ENCODE measurements at regions not wholly inside any gene's neighbourhood (a gene's known extent, or its start where the extent isn't known, plus 50 kb on each side); places are given as distances from the start of the nearest gene placed in this dataset.

DNA sequence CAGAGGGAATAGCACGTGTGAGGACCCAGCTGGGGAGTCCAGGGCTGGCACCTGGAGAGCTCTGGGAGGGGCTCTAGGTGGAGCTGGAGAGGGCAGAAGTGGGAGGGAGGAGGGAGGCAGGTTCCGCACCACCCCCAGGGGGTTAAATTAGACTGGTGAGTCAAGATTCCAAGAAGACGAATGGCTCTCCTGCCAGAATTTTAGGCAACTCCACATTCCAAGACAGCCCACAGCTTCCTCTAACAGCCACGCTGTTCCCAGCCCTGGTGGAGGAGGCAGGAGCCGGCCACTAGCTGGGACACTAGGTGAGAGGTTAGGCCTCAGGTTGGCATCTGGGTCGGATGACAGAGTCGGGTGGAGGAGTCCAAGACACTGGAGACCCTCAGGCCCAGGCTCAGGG lies 60.2 kb downstream of the TFAP2C start:
- peaks cover 27% of the 10 kb centered on the region for H3K27me3 ChIP-seq (ENCODE audit: low read depth, low read length)
- H3K9ac ChIP-seq (ENCODE audit: low read length): no peak overlapping the region
- no peak overlapping the region for H3K4me2 ChIP-seq (ENCODE audit: low read length)
- H3K4me3 ChIP-seq (ENCODE audit: low read length): no peak overlapping the region
- no peaks in the 10 kb centered on the region; the same call in 1 of the 2 replicates for H3K9me3 ChIP-seq (ENCODE audit: insufficient read depth, low read length)
- no peak overlapping the region for H2AFZ ChIP-seq (ENCODE audit: low read depth, low read length)
- H3K79me2 ChIP-seq (ENCODE audit: low read length): no peaks in the 10 kb centered on the region
- H3K27ac ChIP-seq (ENCODE audit: low read length): no peak overlapping the region
- no peaks in the 10 kb centered on the region for H3K4me1 ChIP-seq (ENCODE audit: low read length)
- TF ChIP-seq CTCF (IDR thresholded peaks at IDR 0.05; ENCODE audit: low read depth, low read length): no peak
- TF ChIP-seq EZH2phosphoT487 (IDR thresholded peaks at IDR 0.05; ENCODE audit: low read depth): no peak
- H3K36me3 ChIP-seq (replicated peaks; ENCODE audit: low read depth, low read length): no peaks in the 10 kb centered on the region
- H4K20me1 ChIP-seq (ENCODE audit: insufficient read depth, low read length): no peaks in the 10 kb centered on the region

- TF ChIP-seq EZH2phosphoT487 (IDR thresholded peaks at IDR 0.05; ENCODE audit: low read depth) (no peak), CTCF (IDR thresholded peaks at IDR 0.05; ENCODE audit: low read depth, low read length) (no peak)
- H3K9me3 ChIP-seq (ENCODE audit: insufficient read depth, low read length): no peaks in the 10 kb centered on the region; the same call in 1 of the 2 replicates
- H3K36me3 ChIP-seq (replicated peaks; ENCODE audit: low read depth, low read length): no peaks in the 10 kb centered on the region
- 0 out of 2 replicates have a peak overlapping the region, but pooled peaks have one; percentile 2 for H2AFZ ChIP-seq (ENCODE audit: low read depth, low read length)
- no peak overlapping the region for H3K4me2 ChIP-seq (ENCODE audit: low read length)
- H4K20me1 ChIP-seq (ENCODE audit: insufficient read depth, low read length): no peaks in the 10 kb centered on the region
- no peak overlapping the region for H3K4me3 ChIP-seq (ENCODE audit: low read length)
- no peak overlapping the region for H3K9ac ChIP-seq (ENCODE audit: low read length)
- peaks cover 30% of the 10 kb centered on the region for H3K27me3 ChIP-seq (ENCODE audit: low read depth, low read length)
- no peaks in the 10 kb centered on the region for H3K79me2 ChIP-seq (ENCODE audit: low read length)
- no peaks in the 10 kb centered on the region for H3K4me1 ChIP-seq (ENCODE audit: low read length)
- no peak overlapping the region for H3K27ac ChIP-seq (ENCODE audit: low read length)
Measured at GRCh38 chr20:56689852-56690485, 60.9 kb downstream of the TFAP2C start.

DNA sequence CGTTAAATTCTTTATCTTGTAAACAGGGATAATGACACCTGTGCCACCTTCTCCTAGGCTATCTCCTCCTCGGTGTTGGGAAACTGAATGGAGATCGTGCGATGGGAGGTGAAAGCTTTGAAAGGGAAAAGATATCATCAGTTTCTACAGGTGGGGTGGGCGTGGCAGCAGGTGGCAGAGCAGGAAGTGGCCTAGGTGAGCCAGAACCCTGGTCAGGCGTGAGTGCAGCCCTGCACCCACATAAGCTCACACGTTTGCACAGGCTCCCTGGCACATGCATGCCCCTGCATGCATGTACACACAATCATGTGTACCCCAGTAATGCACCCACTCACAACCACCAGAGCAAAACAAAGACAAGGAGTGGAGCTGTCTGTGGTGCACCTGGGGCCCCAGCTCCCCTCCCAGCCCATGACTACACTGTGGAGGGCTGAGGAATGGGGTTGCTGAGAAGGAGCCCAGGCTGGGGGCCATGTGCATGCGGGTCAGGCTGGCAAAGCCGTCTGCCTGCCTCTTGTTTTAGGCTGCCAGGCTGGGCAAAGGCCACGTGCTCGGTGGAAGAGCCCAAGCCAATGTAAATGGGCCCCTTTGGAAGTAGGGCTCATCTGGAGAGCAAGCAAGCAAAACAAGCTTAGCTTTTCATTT lies 61.5 kb downstream of the TFAP2C start:
- H3K27ac ChIP-seq (ENCODE audit: low read length): no peak overlapping the region
- no peak overlapping the region for H3K9ac ChIP-seq (ENCODE audit: low read length)
- H2AFZ ChIP-seq (ENCODE audit: low read depth, low read length): no peak overlapping the region
- no peak overlapping the region for H3K4me2 ChIP-seq (ENCODE audit: low read length)
- H3K27me3 ChIP-seq (ENCODE audit: low read depth, low read length): peaks cover 30% of the 10 kb centered on the region
- H3K36me3 ChIP-seq (replicated peaks; ENCODE audit: low read depth, low read length): no peaks in the 10 kb centered on the region
- no peaks in the 10 kb centered on the region for H3K4me1 ChIP-seq (ENCODE audit: low read length)
- no peaks in the 10 kb centered on the region; the same call in 1 of the 2 replicates for H3K9me3 ChIP-seq (ENCODE audit: insufficient read depth, low read length)
- TF ChIP-seq EZH2phosphoT487 (IDR thresholded peaks at IDR 0.05; ENCODE audit: low read depth) (no peak), CTCF (IDR thresholded peaks at IDR 0.05; ENCODE audit: low read depth, low read length) (no peak)
- H3K4me3 ChIP-seq (ENCODE audit: low read length): no peak overlapping the region
- no peaks in the 10 kb centered on the region for H4K20me1 ChIP-seq (ENCODE audit: insufficient read depth, low read length)
- H3K79me2 ChIP-seq (ENCODE audit: low read length): no peaks in the 10 kb centered on the region

DNA sequence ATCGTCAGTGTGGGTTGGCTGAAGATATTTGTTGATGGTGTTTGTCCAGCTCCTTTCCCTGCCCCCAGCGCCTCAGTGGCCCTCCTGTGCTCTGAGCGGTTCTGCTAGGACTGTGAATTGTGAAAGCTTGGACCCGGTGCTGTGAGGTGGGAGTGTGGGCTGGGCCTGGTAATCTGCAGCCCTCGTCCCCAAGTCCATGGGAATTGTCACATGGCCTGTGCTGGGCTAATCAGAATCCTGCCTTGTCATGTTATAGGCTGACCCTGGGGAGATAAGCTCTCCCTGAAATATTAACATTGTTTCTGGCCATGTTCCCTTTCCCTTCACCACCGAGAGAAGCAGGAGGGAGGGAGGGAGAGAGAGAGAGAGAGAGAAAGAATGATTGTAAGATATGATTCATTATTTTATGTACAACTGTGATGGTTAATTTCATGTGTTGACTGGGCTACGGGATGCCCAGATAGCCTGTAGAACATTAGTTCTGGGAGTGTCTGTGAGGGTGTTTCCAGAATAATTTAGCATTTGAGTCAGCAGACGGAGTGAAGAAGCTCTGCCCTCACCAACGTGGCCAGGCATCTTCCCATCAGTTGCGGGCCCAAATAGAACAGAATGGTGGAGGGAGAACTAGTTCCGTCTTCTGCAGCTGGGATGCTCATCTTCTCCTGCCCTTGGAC lies 62.4 kb downstream of the TFAP2C start:
- H3K4me2 ChIP-seq (ENCODE audit: low read length): no peak overlapping the region
- no peak overlapping the region for H2AFZ ChIP-seq (ENCODE audit: low read depth, low read length)
- H3K9ac ChIP-seq (ENCODE audit: low read length): no peak overlapping the region
- no peaks in the 10 kb centered on the region for H3K79me2 ChIP-seq (ENCODE audit: low read length)
- no peaks in the 10 kb centered on the region for H3K36me3 ChIP-seq (replicated peaks; ENCODE audit: low read depth, low read length)
- no peaks in the 10 kb centered on the region for H4K20me1 ChIP-seq (ENCODE audit: insufficient read depth, low read length)
- H3K27me3 ChIP-seq (ENCODE audit: low read depth, low read length): peaks cover 30% of the 10 kb centered on the region
- no peaks in the 10 kb centered on the region for H3K4me1 ChIP-seq (ENCODE audit: low read length)
- no peaks in the 10 kb centered on the region; the same call in 1 of the 2 replicates for H3K9me3 ChIP-seq (ENCODE audit: insufficient read depth, low read length)
- no peak overlapping the region for H3K27ac ChIP-seq (ENCODE audit: low read length)
- no peak for TF ChIP-seq EZH2phosphoT487 (IDR thresholded peaks at IDR 0.05; ENCODE audit: low read depth)
- no peak for TF ChIP-seq CTCF (IDR thresholded peaks at IDR 0.05; ENCODE audit: low read depth, low read length)
- H3K4me3 ChIP-seq (ENCODE audit: low read length): no peak overlapping the region
